HEK293 (cell line): ENCODE measurements at regions not wholly inside any gene's neighbourhood (a gene's known extent, or its start where the extent isn't known, plus 50 kb on each side); places are given as distances from the start of the nearest gene placed in this dataset.

ENCODE experiments used
- MYNN ChIP-seq: fragments of 450-650 bp; formaldehyde crosslinking; IDR thresholded peaks from 2 replicates; pipeline ENCODE4 v1.5.1; 2016; ENCODE audit warnings: missing biosample characterization, missing genetic modification characterization, borderline replicate concordance
- MZF1 ChIP-seq: fragments of 450-650 bp; formaldehyde crosslinking; IDR thresholded peaks from 2 replicates; pipeline ENCODE4 v1.5.1; 2017; ENCODE audit warnings: missing biosample characterization, missing genetic modification characterization, borderline replicate concordance
- OSR2 ChIP-seq: fragments of 450-650 bp; formaldehyde crosslinking; IDR thresholded peaks from 2 replicates; pipeline ENCODE4 v1.5.1; 2016; ENCODE audit warnings: missing biosample characterization, missing genetic modification characterization
- ZBTB26 ChIP-seq: fragments of 450-650 bp; formaldehyde crosslinking; optimal IDR thresholded peaks from 2 replicates; pipeline ENCODE3; 2016; ENCODE audit warnings: missing biosample characterization, mild to moderate bottlenecking, missing genetic modification characterization
- ZBTB49 ChIP-seq: fragments of 450-650 bp; formaldehyde crosslinking; IDR thresholded peaks from 2 replicates; pipeline ENCODE4 v1.5.1; 2016; ENCODE audit warnings: missing biosample characterization, missing genetic modification characterization, low read depth
- ZFP3 ChIP-seq: fragments of 450-650 bp; formaldehyde crosslinking; IDR thresholded peaks from 2 replicates; pipeline ENCODE4 v1.5.1; 2016; ENCODE audit warnings: low read depth, missing biosample characterization, missing genetic modification characterization
- ZFP37 ChIP-seq: fragments of 450-650 bp; formaldehyde crosslinking; IDR thresholded peaks from 2 replicates; pipeline ENCODE4 v1.5.1; 2016; ENCODE audit warnings: missing biosample characterization, missing genetic modification characterization
- ZNF146 ChIP-seq: fragments of 450-650 bp; formaldehyde crosslinking; IDR thresholded peaks from 2 replicates; pipeline ENCODE4 v1.5.1; 2016; ENCODE audit warnings: missing biosample characterization, missing genetic modification characterization
- ZNF16 ChIP-seq: fragments of 450-650 bp; formaldehyde crosslinking; IDR thresholded peaks from 2 replicates; pipeline ENCODE4 v1.5.1; 2016; ENCODE audit warnings: low read depth, missing biosample characterization, missing genetic modification characterization
- ZNF175 ChIP-seq: fragments of 450-650 bp; formaldehyde crosslinking; IDR thresholded peaks from 2 replicates; pipeline ENCODE4 v1.5.1; 2016; ENCODE audit warnings: missing biosample characterization, missing genetic modification characterization
- ZNF280C ChIP-seq: fragments of 450-650 bp; formaldehyde crosslinking; IDR thresholded peaks from 2 replicates; pipeline ENCODE4 v1.5.1; 2016; ENCODE audit warnings: missing biosample characterization, missing genetic modification characterization
- ZNF558 ChIP-seq: fragments of 450-650 bp; formaldehyde crosslinking; IDR thresholded peaks from 2 replicates; pipeline ENCODE4 v1.5.1; 2016; ENCODE audit warnings: missing biosample characterization, missing genetic modification characterization
- ZSCAN23 ChIP-seq: fragments of 450-650 bp; formaldehyde crosslinking; IDR thresholded peaks from 2 replicates; pipeline ENCODE4 v1.5.1; 2016; ENCODE audit warnings: missing biosample characterization, missing genetic modification characterization
- TF ChIP-seq, protein P1 (sequence below): fragments of 450-650 bp; formaldehyde crosslinking; IDR thresholded peaks from 2 replicates; pipeline ENCODE4 v1.5.1; 2017; ENCODE audit warnings: missing biosample characterization, missing genetic modification characterization
- TF ChIP-seq, protein P2 (sequence below): fragments of 450-650 bp; formaldehyde crosslinking; IDR thresholded peaks from 2 replicates; pipeline ENCODE4 v1.5.1; 2016; ENCODE audit warnings: missing biosample characterization, missing genetic modification characterization
- TF ChIP-seq, protein P3 (sequence below): fragments of 450-650 bp; formaldehyde crosslinking; IDR thresholded peaks from 2 replicates; pipeline ENCODE4 v1.5.1; 2016; ENCODE audit warnings: missing biosample characterization, missing genetic modification characterization
- TF ChIP-seq, protein P4 (sequence below): fragments of 450-650 bp; IDR thresholded peaks from 2 replicates; pipeline ENCODE4 v1.5.1; 2018; ENCODE audit warnings: missing biosample characterization, mild to moderate bottlenecking, missing genetic modification characterization
- TF ChIP-seq, protein P5 (sequence below): fragments of 450-650 bp; formaldehyde crosslinking; IDR thresholded peaks from 2 replicates; pipeline ENCODE4 v1.5.1; 2016; ENCODE audit warnings: missing biosample characterization, missing genetic modification characterization
- TF ChIP-seq, protein P6 (sequence below): fragments of 450-650 bp; formaldehyde crosslinking; IDR thresholded peaks from 2 replicates; pipeline ENCODE4 v1.5.1; 2016; ENCODE audit warnings: missing biosample characterization, missing genetic modification characterization

DNA sequence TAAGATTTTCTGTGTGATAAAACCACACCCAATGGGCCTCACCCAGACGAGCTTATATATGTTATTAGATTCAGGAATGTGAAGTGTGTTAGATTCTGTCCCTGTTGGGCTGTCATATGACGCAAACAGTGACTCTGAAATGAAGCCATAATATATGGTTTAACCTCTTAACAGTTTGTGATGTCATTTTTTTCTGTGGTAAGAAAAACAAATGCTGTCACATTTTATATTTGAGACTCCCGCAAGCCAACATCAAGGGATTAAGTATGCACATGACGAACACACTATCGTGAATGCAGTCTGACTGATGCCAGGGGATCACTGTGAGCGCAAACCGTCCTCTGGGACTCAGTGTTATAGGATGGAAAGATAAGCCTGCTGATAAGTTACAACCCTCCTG lies 321.7 kb downstream of the SH3GL2 start (continued):
- TF ChIP-seq, protein P1, sequence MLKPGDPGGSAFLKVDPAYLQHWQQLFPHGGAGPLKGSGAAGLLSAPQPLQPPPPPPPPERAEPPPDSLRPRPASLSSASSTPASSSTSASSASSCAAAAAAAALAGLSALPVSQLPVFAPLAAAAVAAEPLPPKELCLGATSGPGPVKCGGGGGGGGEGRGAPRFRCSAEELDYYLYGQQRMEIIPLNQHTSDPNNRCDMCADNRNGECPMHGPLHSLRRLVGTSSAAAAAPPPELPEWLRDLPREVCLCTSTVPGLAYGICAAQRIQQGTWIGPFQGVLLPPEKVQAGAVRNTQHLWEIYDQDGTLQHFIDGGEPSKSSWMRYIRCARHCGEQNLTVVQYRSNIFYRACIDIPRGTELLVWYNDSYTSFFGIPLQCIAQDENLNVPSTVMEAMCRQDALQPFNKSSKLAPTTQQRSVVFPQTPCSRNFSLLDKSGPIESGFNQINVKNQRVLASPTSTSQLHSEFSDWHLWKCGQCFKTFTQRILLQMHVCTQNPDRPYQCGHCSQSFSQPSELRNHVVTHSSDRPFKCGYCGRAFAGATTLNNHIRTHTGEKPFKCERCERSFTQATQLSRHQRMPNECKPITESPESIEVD (tag by site-specific recombination) = peak; percentile 88
- TF ChIP-seq OSR2 (tag by site-specific recombination) = peak; percentile 75
- TF ChIP-seq, protein P2, sequence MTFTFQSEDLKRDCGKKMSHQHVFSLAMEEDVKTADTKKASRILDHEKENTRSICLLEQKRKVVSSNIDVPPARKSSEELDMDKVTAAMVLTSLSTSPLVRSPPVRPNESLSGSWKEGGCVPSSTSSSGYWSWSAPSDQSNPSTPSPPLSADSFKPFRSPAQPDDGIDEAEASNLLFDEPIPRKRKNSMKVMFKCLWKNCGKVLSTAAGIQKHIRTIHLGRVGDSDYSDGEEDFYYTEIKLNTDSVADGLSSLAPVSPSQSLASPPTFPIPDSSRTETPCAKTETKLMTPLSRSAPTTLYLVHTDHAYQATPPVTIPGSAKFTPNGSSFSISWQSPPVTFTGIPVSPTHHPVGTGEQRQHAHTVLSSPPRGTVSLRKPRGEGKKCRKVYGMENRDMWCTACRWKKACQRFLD = no peak
- no peak for TF ChIP-seq ZNF16 (tag by site-specific recombination)
- TF ChIP-seq, protein P3, sequence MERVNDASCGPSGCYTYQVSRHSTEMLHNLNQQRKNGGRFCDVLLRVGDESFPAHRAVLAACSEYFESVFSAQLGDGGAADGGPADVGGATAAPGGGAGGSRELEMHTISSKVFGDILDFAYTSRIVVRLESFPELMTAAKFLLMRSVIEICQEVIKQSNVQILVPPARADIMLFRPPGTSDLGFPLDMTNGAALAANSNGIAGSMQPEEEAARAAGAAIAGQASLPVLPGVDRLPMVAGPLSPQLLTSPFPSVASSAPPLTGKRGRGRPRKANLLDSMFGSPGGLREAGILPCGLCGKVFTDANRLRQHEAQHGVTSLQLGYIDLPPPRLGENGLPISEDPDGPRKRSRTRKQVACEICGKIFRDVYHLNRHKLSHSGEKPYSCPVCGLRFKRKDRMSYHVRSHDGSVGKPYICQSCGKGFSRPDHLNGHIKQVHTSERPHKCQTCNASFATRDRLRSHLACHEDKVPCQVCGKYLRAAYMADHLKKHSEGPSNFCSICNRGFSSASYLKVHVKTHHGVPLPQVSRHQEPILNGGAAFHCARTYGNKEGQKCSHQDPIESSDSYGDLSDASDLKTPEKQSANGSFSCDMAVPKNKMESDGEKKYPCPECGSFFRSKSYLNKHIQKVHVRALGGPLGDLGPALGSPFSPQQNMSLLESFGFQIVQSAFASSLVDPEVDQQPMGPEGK (tag by site-specific recombination) = peak; percentile 27; the same call in 1 of the 2 replicates
- TF ChIP-seq ZNF146 (tag by site-specific recombination) = peak; percentile 46; the same call in 1 of the 2 replicates
- TF ChIP-seq ZNF175 (tag by site-specific recombination) = no peak
- TF ChIP-seq, protein P4, sequence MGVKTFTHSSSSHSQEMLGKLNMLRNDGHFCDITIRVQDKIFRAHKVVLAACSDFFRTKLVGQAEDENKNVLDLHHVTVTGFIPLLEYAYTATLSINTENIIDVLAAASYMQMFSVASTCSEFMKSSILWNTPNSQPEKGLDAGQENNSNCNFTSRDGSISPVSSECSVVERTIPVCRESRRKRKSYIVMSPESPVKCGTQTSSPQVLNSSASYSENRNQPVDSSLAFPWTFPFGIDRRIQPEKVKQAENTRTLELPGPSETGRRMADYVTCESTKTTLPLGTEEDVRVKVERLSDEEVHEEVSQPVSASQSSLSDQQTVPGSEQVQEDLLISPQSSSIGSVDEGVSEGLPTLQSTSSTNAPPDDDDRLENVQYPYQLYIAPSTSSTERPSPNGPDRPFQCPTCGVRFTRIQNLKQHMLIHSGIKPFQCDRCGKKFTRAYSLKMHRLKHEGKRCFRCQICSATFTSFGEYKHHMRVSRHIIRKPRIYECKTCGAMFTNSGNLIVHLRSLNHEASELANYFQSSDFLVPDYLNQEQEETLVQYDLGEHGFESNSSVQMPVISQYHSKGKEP = peak; percentile 30; the same call in 1 of the 2 replicates
- no peak for TF ChIP-seq ZNF280C
- no peak for TF ChIP-seq ZBTB49 (tag by site-specific recombination)
- peak; percentile 97 for TF ChIP-seq MZF1 (tag by site-specific recombination)
- TF ChIP-seq, protein P5, sequence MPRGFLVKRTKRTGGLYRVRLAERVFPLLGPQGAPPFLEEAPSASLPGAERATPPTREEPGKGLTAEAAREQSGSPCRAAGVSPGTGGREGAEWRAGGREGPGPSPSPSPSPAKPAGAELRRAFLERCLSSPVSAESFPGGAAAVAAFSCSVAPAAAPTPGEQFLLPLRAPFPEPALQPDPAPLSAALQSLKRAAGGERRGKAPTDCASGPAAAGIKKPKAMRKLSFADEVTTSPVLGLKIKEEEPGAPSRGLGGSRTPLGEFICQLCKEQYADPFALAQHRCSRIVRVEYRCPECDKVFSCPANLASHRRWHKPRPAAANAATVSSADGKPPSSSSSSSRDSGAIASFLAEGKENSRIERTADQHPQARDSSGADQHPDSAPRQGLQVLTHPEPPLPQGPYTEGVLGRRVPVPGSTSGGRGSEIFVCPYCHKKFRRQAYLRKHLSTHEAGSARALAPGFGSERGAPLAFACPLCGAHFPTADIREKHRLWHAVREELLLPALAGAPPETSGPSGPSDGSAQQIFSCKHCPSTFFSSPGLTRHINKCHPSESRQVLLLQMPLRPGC (tag by site-specific recombination) = peak; percentile 98
- no peak for TF ChIP-seq ZBTB26 (tag by site-specific recombination)
- TF ChIP-seq ZFP3 (tag by site-specific recombination) = no peak
- TF ChIP-seq MYNN = no peak
- TF ChIP-seq, protein P6, sequence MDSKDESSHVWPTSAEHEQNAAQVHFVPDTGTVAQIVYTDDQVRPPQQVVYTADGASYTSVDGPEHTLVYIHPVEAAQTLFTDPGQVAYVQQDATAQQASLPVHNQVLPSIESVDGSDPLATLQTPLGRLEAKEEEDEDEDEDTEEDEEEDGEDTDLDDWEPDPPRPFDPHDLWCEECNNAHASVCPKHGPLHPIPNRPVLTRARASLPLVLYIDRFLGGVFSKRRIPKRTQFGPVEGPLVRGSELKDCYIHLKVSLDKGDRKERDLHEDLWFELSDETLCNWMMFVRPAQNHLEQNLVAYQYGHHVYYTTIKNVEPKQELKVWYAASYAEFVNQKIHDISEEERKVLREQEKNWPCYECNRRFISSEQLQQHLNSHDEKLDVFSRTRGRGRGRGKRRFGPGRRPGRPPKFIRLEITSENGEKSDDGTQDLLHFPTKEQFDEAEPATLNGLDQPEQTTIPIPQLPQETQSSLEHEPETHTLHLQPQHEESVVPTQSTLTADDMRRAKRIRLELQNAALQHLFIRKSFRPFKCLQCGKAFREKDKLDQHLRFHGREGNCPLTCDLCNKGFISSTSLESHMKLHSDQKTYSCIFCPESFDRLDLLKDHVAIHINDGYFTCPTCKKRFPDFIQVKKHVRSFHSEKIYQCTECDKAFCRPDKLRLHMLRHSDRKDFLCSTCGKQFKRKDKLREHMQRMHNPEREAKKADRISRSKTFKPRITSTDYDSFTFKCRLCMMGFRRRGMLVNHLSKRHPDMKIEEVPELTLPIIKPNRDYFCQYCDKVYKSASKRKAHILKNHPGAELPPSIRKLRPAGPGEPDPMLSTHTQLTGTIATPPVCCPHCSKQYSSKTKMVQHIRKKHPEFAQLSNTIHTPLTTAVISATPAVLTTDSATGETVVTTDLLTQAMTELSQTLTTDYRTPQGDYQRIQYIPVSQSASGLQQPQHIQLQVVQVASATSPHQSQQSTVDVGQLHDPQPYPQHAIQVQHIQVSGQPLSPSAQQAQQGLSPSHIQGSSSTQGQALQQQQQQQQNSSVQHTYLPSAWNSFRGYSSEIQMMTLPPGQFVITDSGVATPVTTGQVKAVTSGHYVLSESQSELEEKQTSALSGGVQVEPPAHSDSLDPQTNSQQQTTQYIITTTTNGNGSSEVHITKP (tag by site-specific recombination) = no peak
- 0 out of 2 replicates have a peak, but pooled peaks have one; percentile 40 for TF ChIP-seq ZNF558 (tag by site-specific recombination)
- TF ChIP-seq ZFP37 (tag by site-specific recombination) = no peak
- peak; percentile 59; the same call in 1 of the 2 replicates for TF ChIP-seq ZSCAN23
